ENCODE measurements at regions not wholly inside any gene's neighbourhood (a gene's known extent, or its start where the extent isn't known, plus 50 kb on each side); places are given as distances from the start of the nearest gene placed in this dataset.

DNA sequence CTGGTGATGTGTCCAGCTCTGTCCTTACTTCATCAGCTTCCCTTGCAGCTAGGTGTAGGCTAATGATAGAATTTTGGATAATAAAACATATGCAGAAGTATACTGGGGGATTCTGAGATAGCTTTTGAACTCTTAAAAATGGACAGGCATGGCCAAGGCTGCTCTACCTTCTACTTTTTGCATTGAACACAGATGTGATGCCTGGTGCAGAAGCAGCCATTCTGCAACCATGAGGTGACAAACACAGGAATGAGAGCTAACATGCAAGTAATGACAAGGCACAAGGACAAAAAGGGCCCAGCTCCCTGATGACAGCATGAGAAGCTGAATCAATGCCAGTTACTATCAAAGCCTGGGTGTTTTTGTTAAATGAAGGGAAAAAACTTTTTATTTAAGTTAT lies 686.5 kb upstream of the AUTS2 start:
- TF ChIP-seq, protein P1, sequence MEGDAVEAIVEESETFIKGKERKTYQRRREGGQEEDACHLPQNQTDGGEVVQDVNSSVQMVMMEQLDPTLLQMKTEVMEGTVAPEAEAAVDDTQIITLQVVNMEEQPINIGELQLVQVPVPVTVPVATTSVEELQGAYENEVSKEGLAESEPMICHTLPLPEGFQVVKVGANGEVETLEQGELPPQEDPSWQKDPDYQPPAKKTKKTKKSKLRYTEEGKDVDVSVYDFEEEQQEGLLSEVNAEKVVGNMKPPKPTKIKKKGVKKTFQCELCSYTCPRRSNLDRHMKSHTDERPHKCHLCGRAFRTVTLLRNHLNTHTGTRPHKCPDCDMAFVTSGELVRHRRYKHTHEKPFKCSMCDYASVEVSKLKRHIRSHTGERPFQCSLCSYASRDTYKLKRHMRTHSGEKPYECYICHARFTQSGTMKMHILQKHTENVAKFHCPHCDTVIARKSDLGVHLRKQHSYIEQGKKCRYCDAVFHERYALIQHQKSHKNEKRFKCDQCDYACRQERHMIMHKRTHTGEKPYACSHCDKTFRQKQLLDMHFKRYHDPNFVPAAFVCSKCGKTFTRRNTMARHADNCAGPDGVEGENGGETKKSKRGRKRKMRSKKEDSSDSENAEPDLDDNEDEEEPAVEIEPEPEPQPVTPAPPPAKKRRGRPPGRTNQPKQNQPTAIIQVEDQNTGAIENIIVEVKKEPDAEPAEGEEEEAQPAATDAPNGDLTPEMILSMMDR (IDR thresholded peaks at IDR 0.05) = no peak
- no peak for TF ChIP-seq POLR2A (IDR thresholded peaks at IDR 0.05)
- no peak for TF ChIP-seq EP300 (IDR thresholded peaks at IDR 0.05)

Measured in gastroesophageal sphincter (tissue), 3 donors.